HG02885 (cell line): ENCODE measurements at regions not wholly inside any gene's neighbourhood (a gene's known extent, or its start where the extent isn't known, plus 50 kb on each side); places are given as distances from the start of the nearest gene placed in this dataset.

ENCODE experiments used
- ATAC-seq: cut with Tn5 transposase; IDR thresholded peaks from one replicate; pipeline ENCODE4 v1.9.1; 2021; ENCODE audit warnings: mild to moderate bottlenecking; ENCODE audit not compliant: unreplicated experiment, poor library complexity

DNA sequence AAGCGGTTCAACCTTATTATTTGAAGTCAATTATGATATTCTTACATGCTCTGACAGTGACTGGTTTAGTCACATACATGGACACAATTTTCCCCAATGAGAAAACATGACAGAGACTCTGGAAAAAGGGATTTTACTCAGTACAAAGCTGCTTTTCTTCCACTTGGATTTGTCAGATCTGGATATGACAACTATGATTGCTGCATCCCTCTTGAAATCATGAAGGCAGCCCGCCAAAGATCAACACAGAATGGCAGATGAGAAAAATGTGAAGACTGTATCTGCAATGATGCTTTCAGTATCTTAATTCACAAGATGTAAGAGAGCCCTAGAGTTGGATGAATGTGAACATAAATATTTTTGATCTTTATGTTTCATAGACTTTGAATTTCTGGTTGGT is 439.6 kb downstream of the CDH8 start:
- no peak for ATAC-seq

GRCh38 chr16:61595605-61596004 is 440.6 kb downstream of the CDH8 start:
- ATAC-seq = no peak

DNA sequence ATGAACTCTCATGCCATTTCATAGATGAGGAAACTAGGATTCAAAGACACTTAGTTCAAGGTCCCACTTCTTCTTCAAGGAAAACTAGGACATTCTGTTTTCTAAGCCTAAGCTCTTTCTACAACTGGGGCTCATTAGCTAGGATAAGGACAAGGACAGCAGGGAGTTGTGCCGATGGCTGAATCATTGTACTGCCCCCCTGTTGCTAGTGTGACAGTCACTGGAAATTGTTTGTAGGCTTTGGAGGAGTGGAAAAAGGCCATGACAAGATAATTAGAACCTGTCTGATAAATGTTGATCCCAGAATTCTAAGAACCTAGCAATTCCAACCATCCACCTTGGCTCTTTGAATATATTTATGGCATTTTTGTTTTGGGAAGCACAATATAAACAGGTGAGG is 445.7 kb downstream of the CDH8 start:
- ATAC-seq = no peak

GRCh38 chr16:61587526-61587925 is 448.7 kb downstream of the CDH8 start:
- ATAC-seq = no peak

- no peak for ATAC-seq
These were observed 454.7 kb downstream of the CDH8 start for GRCh38 chr16:61581417-61582046.

- ATAC-seq = no peak
These were observed 455.7 kb downstream of the CDH8 start for GRCh38 chr16:61580579-61580978.

GRCh38 chr16:61579195-61579594 is 457.0 kb downstream of the CDH8 start:
- no peak for ATAC-seq

GRCh38 chr16:61576476-61576875 is 459.8 kb downstream of the CDH8 start:
- ATAC-seq = no peak

GRCh38 chr16:61575617-61576016 is 460.6 kb downstream of the CDH8 start:
- ATAC-seq = no peak

DNA sequence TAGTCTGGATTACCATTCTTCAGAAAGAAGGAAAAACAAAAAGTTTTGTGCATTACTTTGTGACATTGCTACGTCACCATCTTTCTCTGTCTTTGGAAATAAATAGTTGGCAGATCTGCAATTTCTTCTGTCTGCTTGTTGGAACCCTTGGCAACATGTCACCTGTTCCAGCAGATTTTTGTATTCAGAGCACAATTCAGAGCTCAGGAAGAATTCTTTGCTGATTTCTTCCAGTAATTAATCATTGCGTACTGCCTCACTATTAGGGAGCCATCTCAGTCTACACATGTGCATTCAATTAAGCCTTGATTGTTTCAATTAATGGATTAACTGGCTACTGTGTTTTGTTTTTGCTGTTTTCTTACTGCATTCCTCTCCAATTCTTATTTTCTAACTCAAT is 467.2 kb downstream of the CDH8 start:
- no peak for ATAC-seq

GRCh38 chr16:61564716-61565115 is 471.5 kb downstream of the CDH8 start:
- no peak for ATAC-seq

DNA sequence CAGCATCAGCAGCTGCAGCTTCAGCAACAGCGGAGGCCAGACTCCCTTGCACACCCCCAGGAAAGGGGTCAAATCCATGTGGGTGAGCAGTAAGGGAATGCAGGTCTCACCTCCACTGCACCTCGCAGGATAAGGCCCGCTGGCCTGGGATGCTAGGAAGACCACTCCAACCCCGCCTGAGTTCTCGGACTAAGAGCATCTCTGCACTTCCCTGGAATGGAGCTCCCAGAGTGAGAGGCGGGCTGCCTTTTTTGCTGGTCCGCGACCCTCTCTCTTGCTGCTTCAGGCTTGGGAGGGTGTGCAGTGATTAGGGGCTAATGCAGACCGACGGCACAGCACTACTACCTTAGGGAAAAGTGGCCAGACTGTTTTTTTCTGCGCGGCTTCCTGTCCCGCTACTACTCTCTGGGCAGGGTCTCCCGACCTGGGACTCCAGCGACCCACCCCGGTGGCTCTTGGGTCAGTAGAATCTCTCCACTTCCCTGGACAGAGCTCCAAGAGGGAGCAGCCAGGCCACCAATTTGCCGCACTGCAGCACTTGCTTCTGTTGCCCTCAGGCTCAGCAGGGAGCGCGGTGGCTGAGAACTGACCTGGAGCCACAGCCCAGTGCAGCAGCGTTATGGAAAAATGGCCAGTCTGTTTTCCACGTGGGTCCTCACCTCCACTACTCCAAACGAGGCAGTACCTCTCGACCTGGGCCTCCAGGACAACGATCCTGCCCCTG is 480.4 kb downstream of the CDH8 start:
- ATAC-seq = no peak

DNA sequence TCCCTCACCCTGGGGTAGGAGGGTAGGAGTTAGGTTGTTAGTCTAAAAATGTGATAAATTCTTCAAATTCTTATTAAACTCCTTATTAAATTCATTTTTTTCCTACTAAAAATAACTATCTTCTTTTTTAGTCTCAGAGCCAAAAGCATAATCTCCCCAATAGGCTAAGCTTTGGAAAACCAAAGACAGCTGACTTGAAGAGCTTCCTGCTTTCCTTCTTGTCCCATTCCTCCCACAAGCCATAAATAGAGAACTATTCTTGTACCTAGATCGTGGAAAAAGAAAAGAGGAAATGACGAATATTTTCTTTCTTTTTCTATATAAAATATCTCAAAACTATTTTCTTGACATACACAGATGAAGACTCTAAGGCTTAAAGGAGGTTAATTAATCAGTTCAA is 486.9 kb downstream of the CDH8 start:
- ATAC-seq = no peak

- no peak for ATAC-seq
These were observed 488.6 kb downstream of the CDH8 start for GRCh38 chr16:61547626-61548025.

DNA sequence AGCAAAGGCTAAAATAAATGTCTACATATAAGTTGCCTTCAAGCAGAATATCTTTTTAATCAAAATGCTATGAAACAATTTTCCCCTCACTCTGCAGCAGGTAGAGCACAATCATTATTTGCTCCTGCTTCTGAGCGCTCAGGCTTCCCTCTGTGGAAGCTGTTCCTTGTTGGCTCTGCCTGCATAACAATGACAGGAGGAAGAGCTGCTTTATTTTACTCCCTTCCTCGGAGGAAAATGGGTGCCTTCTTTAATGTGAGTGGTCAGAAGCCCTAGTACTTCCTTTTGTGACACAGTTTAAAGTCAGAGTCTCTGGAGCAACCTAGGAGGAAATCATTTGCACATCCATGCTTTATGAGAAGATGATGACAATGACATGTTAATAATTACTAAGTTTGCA is 492.1 kb downstream of the CDH8 start:
- ATAC-seq = no peak

DNA sequence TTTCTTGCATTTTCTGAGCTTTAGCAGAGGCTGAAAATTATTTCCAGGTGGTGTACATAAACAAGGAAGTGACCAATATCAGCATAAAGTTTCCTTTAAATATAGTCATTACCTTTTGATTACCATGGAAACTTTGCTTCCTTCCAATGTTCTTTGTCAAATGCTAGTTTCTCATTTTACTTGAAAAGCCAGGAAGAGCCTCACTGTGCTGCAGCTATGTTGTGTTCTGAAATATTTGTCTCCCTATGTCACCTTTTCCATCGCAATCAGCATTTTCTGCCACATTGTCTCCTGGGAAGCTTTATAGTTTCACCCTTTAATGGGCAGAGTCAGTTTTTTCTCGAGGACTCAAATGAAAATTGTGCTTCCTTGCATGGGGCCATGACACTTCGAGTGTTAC is 496.0 kb downstream of the CDH8 start:
- no peak for ATAC-seq

- ATAC-seq = no peak
These were observed 505.5 kb downstream of the CDH8 start for GRCh38 chr16:61530697-61531096.

DNA sequence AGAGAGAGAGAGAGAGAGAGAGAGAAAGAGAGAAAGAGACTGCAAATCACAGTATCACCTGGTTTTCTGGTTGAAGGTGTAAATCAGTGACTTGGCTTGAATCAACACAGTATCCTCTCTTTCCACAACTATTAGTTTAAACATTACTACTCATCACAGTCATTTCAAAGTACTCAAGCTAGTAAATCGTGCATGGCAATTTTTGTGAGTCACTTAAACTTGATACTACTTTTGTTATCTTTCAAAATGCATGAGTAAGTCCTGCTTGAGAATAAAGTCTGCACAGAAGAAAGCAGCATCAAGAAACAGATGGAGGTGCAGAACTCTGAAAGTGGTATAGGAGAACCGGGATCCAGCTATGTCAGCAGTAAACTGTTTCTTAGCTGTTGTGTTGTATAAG is 535.4 kb downstream of the CDH8 start:
- no peak for ATAC-seq

DNA sequence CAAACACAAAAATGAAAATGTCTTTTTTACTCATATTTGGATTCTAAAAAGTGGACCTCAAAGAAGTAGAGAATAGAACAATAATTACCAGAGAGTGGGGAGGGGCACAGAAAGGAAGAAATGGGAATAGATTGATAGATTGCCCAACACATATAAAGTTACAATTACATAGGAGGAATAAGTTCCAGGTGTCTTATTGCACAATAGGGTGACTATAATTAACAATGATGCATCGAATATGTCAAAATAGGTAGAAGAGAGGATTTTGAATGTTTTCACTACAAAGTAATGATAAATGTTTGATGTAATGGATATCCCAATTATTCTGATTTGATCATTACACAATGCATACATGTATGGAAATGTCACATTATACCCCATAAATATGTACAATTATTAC is 556.0 kb downstream of the CDH8 start:
- ATAC-seq = no peak

GRCh38 chr16:61471737-61472136 is 564.5 kb downstream of the CDH8 start:
- no peak for ATAC-seq

- no peak for ATAC-seq
These were observed 565.2 kb downstream of the CDH8 start for GRCh38 chr16:61471023-61471422.

DNA sequence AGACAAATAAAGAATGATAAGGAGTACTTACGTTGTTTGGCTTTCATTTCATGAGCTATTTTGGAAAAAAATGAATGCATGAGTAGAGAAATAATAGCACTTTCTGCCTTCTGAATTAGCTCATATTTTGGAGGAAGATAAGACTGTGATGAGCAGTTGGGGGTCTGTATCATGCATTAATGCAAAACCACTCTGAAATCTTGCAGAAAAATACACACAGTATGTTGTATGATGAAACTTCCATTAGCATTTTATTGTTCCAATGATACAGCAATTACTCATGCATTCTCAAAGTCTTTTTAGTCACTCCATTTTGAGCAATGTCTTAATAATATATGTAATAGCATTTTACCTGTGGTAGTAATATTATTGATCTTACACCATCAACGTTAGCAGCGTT is 571.0 kb downstream of the CDH8 start:
- no peak for ATAC-seq
